HepG2 (cell line): ENCODE measurements at regions not wholly inside any gene's neighbourhood (a gene's known extent, or its start where the extent isn't known, plus 50 kb on each side); places are given as distances from the start of the nearest gene placed in this dataset.

Experiments used
- HMG20B ChIP-seq: conservative IDR thresholded peaks from 2 replicates; pipeline ENCODE4 v1.6.1; 2016; ENCODE audit warnings: missing genetic modification reagents, missing compliant biosample characterization
- SMAD3 ChIP-seq: sonication (generic); formaldehyde crosslinking; IDR thresholded peaks from 2 replicates; pipeline ENCODE4 v1.4.0; 2020; ENCODE audit warnings: missing genetic modification reagents

- TF ChIP-seq HMG20B (CRISPR knock-in tag) (no peak), SMAD3 (CRISPR knock-in tag) (no peak)
Measured at GRCh38 chr5:112594095-112594850, 143.4 kb upstream of the APC start.
